ENCODE measurements at regions not wholly inside any gene's neighbourhood (a gene's known extent, or its start where the extent isn't known, plus 50 kb on each side); places are given as distances from the start of the nearest gene placed in this dataset.

DNA sequence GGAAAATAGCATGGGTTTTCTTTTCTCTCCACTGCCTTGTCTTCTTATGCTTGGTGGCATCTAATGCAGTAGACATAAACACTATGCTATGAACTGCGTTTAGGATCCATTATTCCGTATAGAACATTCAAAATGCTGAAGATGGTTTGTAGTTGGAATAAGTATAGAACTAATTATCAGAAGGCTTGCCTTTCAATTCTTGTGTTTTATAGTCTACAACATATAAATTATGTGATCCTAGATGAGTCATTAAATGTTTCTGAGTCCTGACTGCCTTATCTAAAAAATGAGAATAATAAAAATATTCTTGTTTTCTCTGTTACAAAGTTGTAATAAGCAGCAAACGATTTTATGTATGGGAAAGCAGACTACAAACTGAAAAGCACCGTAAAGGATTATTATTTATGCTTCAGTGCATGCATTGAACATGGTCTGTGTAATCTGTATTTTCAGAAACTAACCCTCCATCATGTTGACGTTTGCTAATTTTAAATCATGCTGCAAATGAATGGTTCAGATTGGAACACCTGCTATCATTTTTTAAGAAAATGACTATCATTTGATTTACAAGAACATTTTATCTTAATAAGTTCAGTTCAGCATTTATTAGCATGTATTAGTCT lies 335.9 kb upstream of the AADAT start:
- no peak for TF ChIP-seq GATA2 (IDR thresholded peaks at IDR 0.05; ENCODE audit: low read depth, low read length)
- no peak for TF ChIP-seq GATA3 (IDR thresholded peaks at IDR 0.05; ENCODE audit: low read depth, low read length)

GRCh38 chr4:170425040-170425439 lies 335.3 kb upstream of the AADAT start:
- TF ChIP-seq GATA2 (IDR thresholded peaks at IDR 0.05; ENCODE audit: low read depth, low read length) (no peak), GATA3 (IDR thresholded peaks at IDR 0.05; ENCODE audit: low read depth, low read length) (no peak)

DNA sequence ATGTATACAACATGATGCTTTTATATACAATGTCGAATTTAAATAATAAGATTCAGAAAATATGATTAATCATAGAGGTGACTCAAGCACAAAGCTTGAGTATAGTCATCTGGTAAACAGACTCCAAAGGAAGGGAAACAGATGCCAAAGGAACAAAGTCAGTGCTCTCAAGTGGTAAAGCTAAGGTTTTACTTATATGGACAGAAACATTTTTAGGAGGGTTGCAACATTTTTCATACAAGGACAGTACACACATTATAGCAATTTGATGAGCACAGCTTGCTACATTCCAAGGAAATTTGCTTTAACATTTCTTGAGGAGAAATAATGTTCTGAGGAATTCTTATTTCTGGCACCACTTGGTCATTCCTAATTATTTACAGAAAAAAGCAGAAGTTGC lies 333.4 kb upstream of the AADAT start:
- TF ChIP-seq GATA3 (IDR thresholded peaks at IDR 0.05; ENCODE audit: low read depth, low read length) (no peak), GATA2 (IDR thresholded peaks at IDR 0.05; ENCODE audit: low read depth, low read length) (no peak)

- TF ChIP-seq GATA3 (IDR thresholded peaks at IDR 0.05; ENCODE audit: low read depth, low read length) (no peak), GATA2 (IDR thresholded peaks at IDR 0.05; ENCODE audit: low read depth, low read length) (no peak)
Measured at GRCh38 chr4:170420255-170420693, 330.5 kb upstream of the AADAT start.

GRCh38 chr4:170414961-170415360 lies 325.2 kb upstream of the AADAT start:
- no peak for TF ChIP-seq GATA3 (IDR thresholded peaks at IDR 0.05; ENCODE audit: low read depth, low read length)
- no peak for TF ChIP-seq GATA2 (IDR thresholded peaks at IDR 0.05; ENCODE audit: low read depth, low read length)

DNA sequence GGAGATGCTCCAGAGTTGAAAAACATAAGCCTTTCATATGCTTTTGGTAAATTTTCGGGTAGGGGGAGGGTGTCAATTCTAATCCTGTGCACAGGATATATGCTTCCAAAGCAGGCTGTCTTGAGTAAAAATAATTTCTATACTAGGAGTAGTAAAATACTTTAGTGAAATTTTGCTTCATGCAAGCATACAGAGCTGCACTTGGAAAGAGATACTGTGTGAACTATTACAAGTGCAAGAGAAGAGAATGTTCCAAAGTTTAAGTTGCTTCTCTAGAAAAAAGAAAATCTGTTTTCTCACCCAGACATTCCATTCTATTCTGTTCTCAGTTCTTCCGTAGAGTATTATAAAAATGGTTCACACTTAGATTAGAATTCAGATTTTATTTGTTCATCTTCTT lies 324.6 kb upstream of the AADAT start:
- TF ChIP-seq GATA2 (IDR thresholded peaks at IDR 0.05; ENCODE audit: low read depth, low read length) (no peak), GATA3 (IDR thresholded peaks at IDR 0.05; ENCODE audit: low read depth, low read length) (no peak)

- no peak for TF ChIP-seq GATA3 (IDR thresholded peaks at IDR 0.05; ENCODE audit: low read depth, low read length)
- TF ChIP-seq GATA2 (IDR thresholded peaks at IDR 0.05; ENCODE audit: low read depth, low read length), result no peak
Measured at GRCh38 chr4:170413951-170414350, 324.2 kb upstream of the AADAT start.

- TF ChIP-seq GATA3 (IDR thresholded peaks at IDR 0.05; ENCODE audit: low read depth, low read length) (no peak), GATA2 (IDR thresholded peaks at IDR 0.05; ENCODE audit: low read depth, low read length) (no peak)
Measured at GRCh38 chr4:170400361-170400760, 310.6 kb upstream of the AADAT start.

- TF ChIP-seq GATA3 (IDR thresholded peaks at IDR 0.05; ENCODE audit: low read depth, low read length) (no peak), GATA2 (IDR thresholded peaks at IDR 0.05; ENCODE audit: low read depth, low read length) (no peak)
Measured at GRCh38 chr4:170399581-170400293, 310.0 kb upstream of the AADAT start.

DNA sequence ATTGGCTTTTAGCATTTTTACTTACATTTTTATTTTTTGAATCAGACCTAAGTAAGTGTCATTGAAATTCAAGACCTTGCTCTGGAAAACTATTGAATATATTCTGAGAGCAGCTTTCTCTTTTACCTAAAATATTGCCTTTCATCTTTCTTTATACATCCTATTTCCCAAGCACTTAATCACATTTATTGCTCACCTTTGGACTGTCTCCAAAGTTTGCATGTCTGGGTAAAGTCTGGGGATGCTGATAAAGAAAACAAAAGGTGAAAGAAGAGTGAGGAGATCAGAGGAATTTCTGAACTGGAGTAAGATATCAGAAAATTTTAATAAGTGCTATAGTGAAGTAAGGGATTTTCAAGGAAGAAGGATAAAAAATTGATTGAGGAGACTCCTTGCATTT lies 308.5 kb upstream of the AADAT start:
- no peak for TF ChIP-seq GATA3 (IDR thresholded peaks at IDR 0.05; ENCODE audit: low read depth, low read length)
- TF ChIP-seq GATA2 (IDR thresholded peaks at IDR 0.05; ENCODE audit: low read depth, low read length), result no peak

DNA sequence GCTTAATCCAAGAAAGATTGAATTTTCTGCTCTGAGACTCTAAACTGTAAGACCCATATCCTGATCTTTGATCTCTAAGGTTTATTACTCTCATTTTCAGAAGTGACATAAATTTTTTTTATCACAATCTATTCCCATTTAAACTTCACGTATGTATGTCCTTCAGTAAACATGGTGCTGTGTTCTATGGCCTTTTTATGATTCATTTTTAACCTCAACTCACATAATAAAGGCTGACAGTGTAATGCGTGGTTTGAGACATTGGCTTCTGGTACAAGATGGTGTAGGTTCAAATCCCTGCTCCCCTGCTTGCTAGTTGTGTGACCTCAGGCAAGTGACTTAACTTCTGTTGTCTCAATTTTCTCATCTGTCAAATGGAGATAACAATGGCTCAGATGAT lies 306.0 kb upstream of the AADAT start:
- no peak for TF ChIP-seq GATA2 (IDR thresholded peaks at IDR 0.05; ENCODE audit: low read depth, low read length)
- no peak for TF ChIP-seq GATA3 (IDR thresholded peaks at IDR 0.05; ENCODE audit: low read depth, low read length)

DNA sequence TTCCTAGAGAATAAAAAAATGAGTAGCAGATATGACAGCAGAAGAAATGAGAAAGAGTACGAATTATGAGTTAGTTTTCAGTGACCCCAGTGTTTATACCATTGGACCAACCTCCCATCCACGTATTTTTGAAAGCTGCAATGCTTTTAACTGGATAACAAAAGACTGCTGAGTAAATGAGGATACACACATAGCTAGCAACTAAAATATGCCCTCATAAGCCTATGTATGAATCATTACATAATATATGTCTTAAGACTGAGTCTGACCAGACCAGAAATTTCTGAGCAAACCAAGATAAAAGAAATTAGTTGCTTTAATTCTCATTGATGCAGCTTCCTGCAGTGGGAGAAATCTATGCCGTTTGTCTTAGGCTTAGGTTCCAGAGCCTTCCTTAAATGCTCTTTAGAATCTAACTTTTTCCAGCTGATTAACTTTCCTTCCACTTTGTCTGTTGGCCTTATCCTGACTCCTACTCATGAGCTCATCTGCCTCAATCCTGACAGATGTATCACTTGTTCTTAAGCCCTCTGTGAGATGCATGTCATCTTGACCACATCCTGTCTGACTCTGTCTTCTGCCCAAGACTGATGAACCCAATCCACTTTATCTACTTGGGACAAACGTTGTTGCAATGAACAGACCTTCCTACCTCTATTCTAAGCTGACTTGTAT lies 301.4 kb upstream of the AADAT start:
- TF ChIP-seq GATA3 (IDR thresholded peaks at IDR 0.05; ENCODE audit: low read depth, low read length) (no peak), GATA2 (IDR thresholded peaks at IDR 0.05; ENCODE audit: low read depth, low read length) (no peak)

- peak; percentile 43; the same call in 1 of the 2 replicates for TF ChIP-seq GATA3 (IDR thresholded peaks at IDR 0.05; ENCODE audit: low read depth, low read length)
- peak; percentile 78 for TF ChIP-seq GATA2 (IDR thresholded peaks at IDR 0.05; ENCODE audit: low read depth, low read length)
Measured at GRCh38 chr4:170389411-170389810, 299.7 kb upstream of the AADAT start.

DNA sequence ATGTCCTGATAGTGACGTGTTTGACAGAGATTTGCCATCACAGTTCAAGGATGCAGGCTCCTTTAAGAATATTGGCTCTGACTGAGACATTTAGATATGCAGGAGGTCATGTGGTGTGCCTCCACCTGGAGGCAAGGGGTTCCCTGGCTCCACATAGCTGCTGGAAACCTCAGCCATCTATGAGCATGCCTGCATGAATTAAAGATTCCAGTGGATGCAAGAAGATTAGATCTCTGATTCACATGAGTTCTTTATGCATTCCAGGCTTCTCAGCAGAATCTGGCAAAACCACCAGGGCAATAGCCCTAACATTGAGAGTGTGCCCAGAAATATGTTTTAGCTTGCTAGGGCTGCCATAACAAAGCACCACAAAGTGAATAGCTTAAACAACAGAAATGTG lies 298.5 kb upstream of the AADAT start:
- TF ChIP-seq GATA2 (IDR thresholded peaks at IDR 0.05; ENCODE audit: low read depth, low read length), result no peak
- TF ChIP-seq GATA3 (IDR thresholded peaks at IDR 0.05; ENCODE audit: low read depth, low read length), result no peak

GRCh38 chr4:170386971-170387370 lies 297.2 kb upstream of the AADAT start:
- TF ChIP-seq GATA2 (IDR thresholded peaks at IDR 0.05; ENCODE audit: low read depth, low read length), result no peak
- TF ChIP-seq GATA3 (IDR thresholded peaks at IDR 0.05; ENCODE audit: low read depth, low read length), result no peak

Data from SH-SY5Y (cell line).